SK-N-MC (cell line): ENCODE measurements at regions not wholly inside any gene's neighbourhood (a gene's known extent, or its start where the extent isn't known, plus 50 kb on each side); places are given as distances from the start of the nearest gene placed in this dataset.

Experiments
- DNase-seq: peaks from one replicate; pipeline ENCODE4 v3.0.0-alpha.2; 2011; ENCODE audit warnings: low read depth, low spot score
- H3K27ac ChIP-seq: fragments of 200-600 bp; sonication (generic); 2 replicates; pipeline ENCODE4 v1.5.1; 2016; ENCODE audit warnings: mixed run types
- H3K36me3 ChIP-seq: fragments of 200-600 bp; sonication (generic); 2 replicates; pipeline ENCODE4 v1.6.1; 2017; ENCODE audit warnings: antibody characterized with exemption, low read length, mixed read lengths; ENCODE audit not compliant: insufficient read depth
- H3K4me3 ChIP-seq: fragments of 200-600 bp; sonication (generic); 2 replicates; pipeline ENCODE4 v1.5.1; 2016
- H3K9ac ChIP-seq: fragments of 200-600 bp; sonication (generic); 2 replicates; pipeline ENCODE4 v1.8.0; 2017; ENCODE audit warnings: mixed run types, mixed read lengths; ENCODE audit not compliant: insufficient read length
- H3K9me3 ChIP-seq: fragments of 200-600 bp; sonication (generic); 2 replicates; pipeline ENCODE4 v1.6.1; 2017; ENCODE audit warnings: low read depth, mild to moderate bottlenecking, antibody characterized with exemption, low read length, moderate library complexity, mixed read lengths
- EZH2 ChIP-seq: fragments of 200-600 bp; sonication (generic); IDR thresholded peaks from one replicate; pipeline ENCODE4 v1.6.1; 2017; ENCODE audit warnings: antibody characterized with exemption
- FOXP2 ChIP-seq: optimal IDR thresholded peaks from 2 replicates; pipeline ENCODE3; 2011; ENCODE audit warnings: mild to moderate bottlenecking, moderate library complexity; ENCODE audit not compliant: insufficient read depth; ENCODE audit errors: extremely low read length, control extremely low read depth
- POLR2AphosphoS5 ChIP-seq: IDR thresholded peaks from 2 replicates; pipeline ENCODE4 v1.6.1; 2012; ENCODE audit warnings: mild to moderate bottlenecking, low read depth, low read length, borderline replicate concordance

DNA sequence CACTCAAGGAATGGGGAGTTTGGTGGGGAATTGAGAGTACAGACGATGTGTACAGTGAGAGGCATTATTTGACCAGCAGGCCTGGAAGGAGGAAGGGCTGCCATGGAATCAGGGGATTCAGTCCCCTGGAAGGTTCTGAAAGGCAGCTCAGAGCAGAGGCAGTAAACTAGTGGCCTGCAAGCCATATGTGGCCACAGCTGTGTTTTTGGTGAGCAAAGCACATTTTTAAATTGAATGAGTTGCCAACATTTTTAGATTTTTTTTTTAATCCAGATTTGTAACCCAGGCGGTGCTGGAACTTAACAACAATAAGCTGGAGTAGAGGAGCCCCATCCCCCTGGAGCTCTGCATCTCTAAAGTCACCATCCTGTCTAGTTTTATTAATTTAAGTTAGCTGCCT is 95.3 kb upstream of the IPO5 start:
- H3K9ac ChIP-seq, result no peak overlapping the region
- DNase-seq, result no peak
- no peaks in the 10 kb centered on the region for H3K36me3 ChIP-seq
- H3K4me3 ChIP-seq, result no peak overlapping the region
- H3K9me3 ChIP-seq, result peaks cover 3% of the 10 kb centered on the region; the same call in 1 of the 2 replicates
- TF ChIP-seq EZH2 (no peak), FOXP2 (no peak), POLR2AphosphoS5 (no peak)
- peak overlapping the region; percentile 37; the same call in 1 of the 2 replicates for H3K27ac ChIP-seq

DNA sequence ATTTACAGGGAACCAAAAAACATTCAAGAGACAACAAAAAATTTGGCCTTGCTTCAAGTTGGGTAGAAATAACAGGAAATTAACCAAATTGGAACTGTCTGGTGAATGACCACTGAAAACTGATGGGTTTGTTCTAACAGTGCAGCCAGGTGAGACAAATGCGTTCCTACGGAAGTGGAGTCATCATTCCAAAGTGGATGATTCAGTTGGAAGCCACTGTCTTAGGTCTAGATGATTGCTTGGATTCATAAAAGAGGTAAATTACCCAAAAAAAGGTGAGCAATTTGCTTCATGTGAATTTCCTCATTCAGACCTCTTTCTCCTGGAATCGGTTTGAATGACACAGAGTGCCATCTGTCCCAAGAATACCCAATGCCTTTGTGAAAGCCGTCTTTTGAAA is 87.1 kb upstream of the IPO5 start:
- Histone ChIP-seq H3K9me3 (peaks cover 3% of the 10 kb centered on the region; the same call in 1 of the 2 replicates), H3K27ac (no peak overlapping the region), H3K36me3 (no peaks in the 10 kb centered on the region), H3K9ac (no peak overlapping the region), H3K4me3 (no peak overlapping the region)
- TF ChIP-seq FOXP2, result no peak
- no peak for TF ChIP-seq POLR2AphosphoS5
- TF ChIP-seq EZH2, result no peak
- DNase-seq, result no peak

DNA sequence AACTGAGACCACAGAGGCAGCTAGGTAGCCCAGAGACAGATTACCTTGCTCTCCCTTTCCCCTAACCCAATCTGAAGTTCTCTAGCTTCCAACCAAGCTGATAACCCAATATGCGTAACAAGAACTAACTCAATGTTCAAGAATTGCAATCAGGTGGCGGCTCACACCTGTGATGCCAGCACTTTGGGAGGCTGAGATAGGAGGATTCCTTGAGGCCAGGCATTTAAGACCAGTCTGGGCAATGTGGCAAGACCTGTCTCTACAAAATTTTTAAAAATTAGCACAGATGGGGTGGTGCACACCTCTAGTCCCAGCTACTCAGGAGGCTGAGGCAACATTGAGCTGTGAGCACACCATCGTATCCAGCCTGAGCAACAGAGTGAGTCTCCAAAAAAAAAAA is 86.7 kb upstream of the IPO5 start:
- no peak overlapping the region for H3K27ac ChIP-seq
- no peaks in the 10 kb centered on the region for H3K36me3 ChIP-seq
- H3K4me3 ChIP-seq, result no peak overlapping the region
- H3K9me3 ChIP-seq, result peaks cover 3% of the 10 kb centered on the region; the same call in 1 of the 2 replicates
- no peak overlapping the region for H3K9ac ChIP-seq
- TF ChIP-seq FOXP2, result no peak
- TF ChIP-seq EZH2, result no peak
- no peak for TF ChIP-seq POLR2AphosphoS5
- no peak for DNase-seq

DNA sequence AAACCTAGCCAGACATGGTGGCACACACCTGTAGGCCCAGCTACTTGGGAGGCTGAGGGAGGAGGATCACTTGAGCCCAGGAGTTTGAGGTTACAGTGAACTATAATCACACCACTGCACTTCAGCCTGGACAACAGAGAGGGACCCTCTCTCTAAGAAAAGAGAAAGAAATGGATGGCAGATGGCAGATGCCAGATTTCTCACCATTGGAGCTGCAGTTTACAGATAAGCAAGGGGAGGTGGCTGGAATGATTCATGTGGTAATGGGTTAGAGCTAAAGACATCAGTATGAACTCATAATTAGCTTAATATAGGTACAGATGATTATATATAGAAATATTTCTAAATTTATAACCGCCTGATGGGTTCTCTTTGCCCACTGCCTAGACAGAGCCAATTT is 80.1 kb upstream of the IPO5 start:
- H3K4me3 ChIP-seq, result no peak overlapping the region
- no peaks in the 10 kb centered on the region for H3K9me3 ChIP-seq
- TF ChIP-seq FOXP2 (no peak), POLR2AphosphoS5 (no peak), EZH2 (no peak)
- no peaks in the 10 kb centered on the region for H3K36me3 ChIP-seq
- no peak overlapping the region for H3K27ac ChIP-seq
- DNase-seq, result no peak
- no peak overlapping the region for H3K9ac ChIP-seq

DNA sequence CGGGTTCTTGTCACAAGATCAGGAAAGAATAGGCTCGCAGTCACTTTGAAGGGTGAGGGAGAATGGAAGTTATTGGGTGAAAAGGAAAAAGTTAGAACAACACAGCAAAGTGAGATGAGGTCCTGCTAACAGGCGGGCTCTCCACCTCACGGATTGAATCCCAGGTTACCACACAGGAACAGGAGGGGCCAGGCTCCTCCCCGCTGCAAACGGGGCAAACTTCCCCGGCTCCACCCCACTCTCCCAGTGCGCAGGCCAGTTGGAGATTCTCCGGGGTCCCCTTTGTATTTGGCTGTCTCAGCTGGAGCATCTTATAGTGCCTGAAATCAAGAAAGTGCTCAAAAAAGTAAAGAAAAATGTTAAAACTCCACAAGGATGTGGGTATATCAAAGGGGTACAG is 78.3 kb upstream of the IPO5 start:
- Histone ChIP-seq H3K27ac (no peak overlapping the region), H3K9ac (no peak overlapping the region), H3K4me3 (no peak overlapping the region), H3K36me3 (no peaks in the 10 kb centered on the region), H3K9me3 (no peaks in the 10 kb centered on the region)
- TF ChIP-seq POLR2AphosphoS5 (no peak), FOXP2 (no peak), EZH2 (no peak)
- DNase-seq, result no peak

DNA sequence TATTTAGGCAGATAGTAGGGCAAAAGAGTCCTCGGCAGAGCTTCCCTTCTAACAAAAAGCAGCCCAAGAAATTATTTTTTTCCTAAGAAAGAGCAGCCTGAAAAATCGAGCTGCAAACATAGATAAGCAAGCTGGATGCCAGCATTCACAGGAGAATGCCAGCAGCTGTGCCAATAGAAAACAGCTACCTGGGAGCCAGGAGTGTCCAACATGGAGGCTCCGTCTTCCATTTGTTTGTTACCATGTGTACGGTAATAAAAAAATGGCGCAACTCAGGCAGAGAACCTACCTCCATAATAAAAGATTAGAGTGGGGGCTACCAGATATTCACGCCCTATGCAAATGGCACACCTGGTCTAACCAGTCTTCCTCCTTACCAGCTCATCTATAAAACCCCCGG is 77.6 kb upstream of the IPO5 start:
- no peak for DNase-seq
- no peak for TF ChIP-seq FOXP2
- no peak for TF ChIP-seq POLR2AphosphoS5
- no peak for TF ChIP-seq EZH2

DNA sequence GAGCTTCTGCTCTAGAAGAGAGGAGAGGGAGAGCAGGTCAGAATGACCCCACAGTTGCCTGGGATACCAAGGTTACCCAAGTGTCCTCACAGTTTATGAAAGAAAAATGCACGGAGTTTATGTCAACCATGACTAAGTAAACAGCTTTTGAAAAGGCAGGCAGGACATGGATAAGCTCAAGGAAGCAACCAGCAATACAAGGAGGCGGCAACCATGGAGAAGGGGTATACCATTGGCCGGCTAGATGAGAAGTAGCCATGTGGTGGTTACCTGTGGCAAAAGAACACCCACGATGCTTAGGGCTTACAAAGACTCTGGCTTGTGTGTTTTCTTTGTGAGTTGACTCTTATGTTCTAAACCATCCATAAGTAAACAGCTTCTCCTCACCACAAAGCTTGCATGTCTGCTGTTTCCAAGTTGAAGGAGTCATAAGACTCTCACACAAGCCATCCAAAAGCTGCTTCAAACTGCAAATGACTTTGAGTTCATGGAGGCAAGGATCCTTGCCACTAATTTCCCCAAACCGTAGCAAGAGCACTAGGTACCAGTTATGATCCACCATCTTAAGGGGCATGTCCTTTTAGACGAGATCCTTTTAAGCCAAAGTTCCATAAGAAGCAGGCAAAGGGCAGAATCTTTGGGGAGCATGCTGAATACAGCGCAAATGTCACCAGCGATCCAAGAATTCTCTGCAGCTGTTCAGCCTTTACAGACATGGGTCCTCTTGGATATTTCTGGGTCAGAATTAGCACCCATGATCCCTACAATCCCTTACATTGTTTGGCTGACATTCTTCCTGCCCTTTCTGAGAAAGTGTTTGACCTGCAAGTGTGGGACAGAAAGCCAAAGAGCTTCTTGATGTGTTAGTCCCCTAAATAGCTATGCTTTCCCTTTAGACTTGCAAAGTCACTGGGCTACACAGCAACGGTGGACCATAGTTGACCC is 74.8 kb upstream of the IPO5 start:
- DNase-seq, result no peak
- peak overlapping the region; percentile 95 for H3K27ac ChIP-seq
- TF ChIP-seq FOXP2 (no peak), POLR2AphosphoS5 (no peak), EZH2 (no peak)
- no peaks in the 10 kb centered on the region for H3K9me3 ChIP-seq
- H3K36me3 ChIP-seq, result no peaks in the 10 kb centered on the region
- peak overlapping the region; percentile 69; the same call in 1 of the 2 replicates for H3K4me3 ChIP-seq
- H3K9ac ChIP-seq, result peak overlapping the region; percentile 44

More for the DNA sequence above, 77.6 kb upstream of the IPO5 start:
- Histone ChIP-seq H3K9ac (no peak overlapping the region), H3K9me3 (no peaks in the 10 kb centered on the region), H3K36me3 (no peaks in the 10 kb centered on the region), H3K4me3 (no peak overlapping the region), H3K27ac (no peak overlapping the region)

DNA sequence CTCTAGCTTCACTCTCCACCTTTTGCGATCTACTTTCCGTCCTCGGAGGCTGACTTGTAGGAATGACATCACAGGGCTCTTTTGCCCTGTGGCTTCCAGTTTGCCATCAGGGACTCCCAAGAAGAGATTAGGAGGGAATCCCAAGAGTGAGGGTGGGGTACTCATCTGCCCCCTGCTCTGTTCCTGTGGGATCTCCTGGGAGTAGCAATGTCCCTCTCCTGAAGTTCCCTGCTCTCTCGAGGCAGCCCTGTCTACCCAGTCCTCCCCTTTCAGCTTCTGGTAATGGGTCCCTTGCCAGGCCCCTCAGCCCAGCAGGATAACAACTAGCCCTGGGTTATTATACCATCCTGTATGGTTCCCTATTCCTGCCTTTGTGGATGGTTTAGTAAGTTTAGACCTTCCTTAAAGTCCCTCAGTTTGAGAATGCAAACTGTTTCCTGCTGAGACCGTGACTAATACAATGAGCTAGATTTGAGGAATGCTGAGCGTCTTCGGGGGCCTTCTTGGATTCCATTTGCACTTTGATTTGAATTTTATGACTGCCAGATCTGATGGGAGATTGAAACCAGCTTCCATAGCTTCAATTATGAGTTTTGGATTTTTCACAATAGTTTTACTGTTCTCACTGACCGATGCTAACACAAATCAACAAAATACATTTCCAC is 73.7 kb upstream of the IPO5 start:
- H3K36me3 ChIP-seq, result no peaks in the 10 kb centered on the region
- peak overlapping the region; percentile 69 for H3K4me3 ChIP-seq
- no peaks in the 10 kb centered on the region for H3K9me3 ChIP-seq
- DNase-seq, result peak; percentile 84
- peak overlapping the region; percentile 44 for H3K9ac ChIP-seq
- peak overlapping the region; percentile 95 for H3K27ac ChIP-seq
- TF ChIP-seq EZH2 (no peak), POLR2AphosphoS5 (peak; percentile 47; the same call in 1 of the 2 replicates), FOXP2 (peak; percentile 20)
